ENCODE measurements at regions not wholly inside any gene's neighbourhood (a gene's known extent, or its start where the extent isn't known, plus 50 kb on each side); places are given as distances from the start of the nearest gene placed in this dataset.

- no peak overlapping the region for H3K4ac ChIP-seq (ENCODE audit: low read depth, low read length)
- no peak overlapping the region for H3K23ac ChIP-seq (ENCODE audit: insufficient read length, low read depth, low read length)
- no peak overlapping the region for H2AFZ ChIP-seq (ENCODE audit: low read length)
- H2BK120ac ChIP-seq (ENCODE audit: low read depth, low read length, poor library complexity, severe bottlenecking) = no peak overlapping the region
- no peak overlapping the region for H4K91ac ChIP-seq (ENCODE audit: insufficient read length, low read depth, low read length)
- no peaks in the 10 kb centered on the region for H3K9me3 ChIP-seq (ENCODE audit: control insufficient read depth, low read depth, low read length)
- H3K27ac Mint-ChIP-seq = no peak overlapping the region
- no peaks in the 10 kb centered on the region for H4K20me1 ChIP-seq (ENCODE audit: control insufficient read depth, insufficient read depth, insufficient read length)
- H3K18ac ChIP-seq (ENCODE audit: insufficient read length, low read depth, low read length) = no peak overlapping the region
- H3K79me1 ChIP-seq (ENCODE audit: insufficient read depth, low read depth, low read length, poor library complexity, severe bottlenecking) = no peaks in the 10 kb centered on the region
- H2BK5ac ChIP-seq (ENCODE audit: insufficient read length, low read length) = no peak overlapping the region
- no peak overlapping the region for H3K4me3 Mint-ChIP-seq
- no peak overlapping the region for H4K8ac ChIP-seq (replicated peaks; ENCODE audit: insufficient read length, low read depth, low read length)
- H3K27ac ChIP-seq (ENCODE audit: insufficient read length, low read depth, low read length) = no peak overlapping the region
- H3K27me3 ChIP-seq (ENCODE audit: insufficient read depth, low read length) = no peaks in the 10 kb centered on the region
- H2AK5ac ChIP-seq (ENCODE audit: insufficient read length, low read length) = no peak overlapping the region
- H3K36me3 Mint-ChIP-seq (ENCODE audit: insufficient read depth in 1 of 3, low read depth in 3 of 3) = peaks cover 0 to 13% (median 5%) of the 10 kb centered on the region in 3 experiments; a peak in 6 of 7 replicates
- no peak overlapping the region for H3K14ac ChIP-seq (ENCODE audit: insufficient read depth, low read length)
- H3K4me2 ChIP-seq (ENCODE audit: insufficient read depth, insufficient read length, low read length) = no peak overlapping the region
- H3K9me3 Mint-ChIP-seq = peaks cover 17 to 24% of the 10 kb centered on the region in 2 experiments
- no CpG with 5 or more reads among the region's 5 CpGs for WGBS (ENCODE audit: extremely low coverage, insufficient read length, low lambda C conversion rate)
- H2BK12ac ChIP-seq (ENCODE audit: insufficient read length, low read depth, low read length) = no peak overlapping the region
- H3K79me2 ChIP-seq (ENCODE audit: insufficient read depth, low read length) = no peaks in the 10 kb centered on the region
- no peaks in the 10 kb centered on the region for H3K23me2 ChIP-seq (ENCODE audit: insufficient read length, low read depth, low read length, poor library complexity, severe bottlenecking)
- no peak overlapping the region for H2BK15ac ChIP-seq (ENCODE audit: low read depth, low read length)
- no peak overlapping the region for H4K5ac ChIP-seq (ENCODE audit: insufficient read length, low read depth, low read length)
- no peak overlapping the region for H3K9ac ChIP-seq (ENCODE audit: extremely low read depth, insufficient read length, low read length)
- no peak overlapping the region for H3T11ph ChIP-seq (ENCODE audit: low read length)
- H3K56ac ChIP-seq (ENCODE audit: insufficient read length, low read depth, low read length) = no peak overlapping the region
- no peaks in the 10 kb centered on the region for H3K4me1 ChIP-seq (ENCODE audit: insufficient read depth, low read length)
- peaks cover 2% of the 10 kb centered on the region for H3K27me3 Mint-ChIP-seq (ENCODE audit: low read depth)
- no peak for TF ChIP-seq CTCF (conservative IDR thresholded peaks at IDR 0.05)
- H3K4me1 Mint-ChIP-seq = no peaks in the 10 kb centered on the region
- no peak for DNase-seq
- no peak overlapping the region for H2BK20ac ChIP-seq (ENCODE audit: low read depth, low read length, poor library complexity, severe bottlenecking)
Observed at GRCh38 chr18:30730915-30731314, 311.6 kb downstream of the DSC3 start.
